Kidney (tissue), 13 donors: ENCODE measurements at regions not wholly inside any gene's neighbourhood (a gene's known extent, or its start where the extent isn't known, plus 50 kb on each side); places are given as distances from the start of the nearest gene placed in this dataset.

Source experiments
- DNase-seq, 5 donors: peaks; one replicate each; pipeline ENCODE4 v3.0.0-alpha.2; 2013 to 2020
- FAIRE-seq: peaks from 2 replicates; lab custom pipeline; 2012; peaks lifted over from hg19 to GRCh38; lab: Jason Lieb, UNC
- H3K27ac ChIP-seq, 2 donors: one replicate each; pipeline ENCODE4 v1.7.0; 2013; ENCODE audit warnings: low read depth in 2 of 2, low read length in 2 of 2, inconsistent platforms in 1 of 2
- H3K27me3 ChIP-seq: one replicate; pipeline ENCODE4 v1.7.1; 2013; ENCODE audit warnings: low read length, inconsistent platforms; ENCODE audit not compliant: control insufficient read depth, insufficient read depth
- H3K36me3 ChIP-seq, 3 donors: one replicate each; pipeline versions ENCODE4 v1.7.0 to v1.7.1; 2013; ENCODE audit warnings: low read length in 3 of 3, control low read depth in 1 of 3, inconsistent platforms in 1 of 3; ENCODE audit not compliant: insufficient read depth in 3 of 3, control insufficient read depth in 2 of 3
- H3K4me1 ChIP-seq, 3 donors: one replicate each; pipeline versions ENCODE4 v1.7.0 to v1.7.1; 2013; ENCODE audit warnings: low read length in 3 of 3, inconsistent platforms in 1 of 3, low read depth in 1 of 3; ENCODE audit not compliant: control insufficient read depth in 2 of 3, insufficient read depth in 2 of 3
- H3K4me3 ChIP-seq, 3 donors: one replicate each; pipeline versions ENCODE4 v1.7.0 to v1.8.1; 2013; ENCODE audit warnings: low read length in 3 of 3, control low read depth in 1 of 3, inconsistent platforms in 1 of 3
- H3K9ac ChIP-seq, 3 donors: one replicate each; pipeline versions ENCODE4 v1.7.0 to v1.7.1; 2013; ENCODE audit warnings: low read length in 3 of 3, control low read depth in 1 of 3, inconsistent platforms in 1 of 3
- H3K9me3 ChIP-seq, 3 donors: one replicate each; pipeline versions ENCODE4 v1.7.0 to v1.7.1; 2013; ENCODE audit warnings: low read length in 3 of 3, control low read depth in 1 of 3, inconsistent platforms in 1 of 3; ENCODE audit not compliant: control insufficient read depth in 2 of 3, insufficient read depth in 1 of 3
- CTCF ChIP-seq: IDR thresholded peaks from 3 replicates; pipeline ENCODE4 v1.5.1; 2012; ENCODE audit warnings: mild to moderate bottlenecking, moderate library complexity, borderline replicate concordance; ENCODE audit not compliant: insufficient read depth; ENCODE audit errors: extremely low read depth
- intact Hi-C: fragments of 100-400 bp; cut with DNase I; formaldehyde crosslinking; loops from one replicate; pipeline ENCODE4 v1.11.1; 2022
- donor health status: control.
- donor health status: control.
- donor health status: control.
- donor health status: control.
- donor health status: control.
- donor health status: DM: yes; HTN: yes; CAD: no.
- donor health status: Normal renal cell carcinoma (clear cell type).

DNA sequence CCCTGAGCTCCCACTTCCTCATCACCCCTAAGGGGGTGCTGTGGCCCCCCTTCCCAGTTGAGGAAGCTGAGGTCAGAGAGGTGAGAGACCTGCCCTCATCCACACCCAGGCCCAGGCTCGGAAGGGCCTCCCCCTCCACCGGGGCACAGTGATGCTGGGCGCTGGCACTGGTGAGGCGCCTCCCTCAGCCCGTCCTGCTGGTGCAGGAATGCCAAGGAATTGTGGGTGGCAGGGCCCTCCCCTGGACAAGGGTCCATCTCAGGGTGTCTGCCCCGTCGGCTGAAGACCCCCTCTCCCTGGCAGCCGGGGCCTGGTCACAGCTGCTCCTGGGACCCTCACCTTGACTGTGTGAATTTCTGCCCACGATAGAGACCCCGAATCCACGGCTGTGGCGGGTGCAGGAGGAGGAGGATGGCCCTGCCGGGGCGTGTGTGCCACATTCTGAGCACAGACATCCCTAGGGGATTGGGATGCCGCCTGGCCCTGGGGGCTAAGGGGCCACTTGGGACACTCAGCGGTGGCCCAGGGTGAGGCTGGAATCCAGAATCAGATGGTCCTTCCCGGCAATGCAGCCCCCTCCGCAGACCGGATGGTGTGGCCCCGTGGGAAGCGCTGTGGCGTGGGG lies 70.2 kb upstream of the GATA5 start:
- no peaks in the 10 kb centered on the region for H3K4me1 ChIP-seq
- DNase-seq (no peak), FAIRE-seq (no peak)
- no peaks in the 10 kb centered on the region for H3K9me3 ChIP-seq
- no peaks in the 10 kb centered on the region for H3K36me3 ChIP-seq
- no peak for TF ChIP-seq CTCF
- no peak overlapping the region for H3K4me3 ChIP-seq
- H3K27ac ChIP-seq: no peak overlapping the region
- no peak overlapping the region for H3K9ac ChIP-seq
- intact Hi-C loops: no loop called here
- H3K27me3 ChIP-seq: no peaks in the 10 kb centered on the region

DNA sequence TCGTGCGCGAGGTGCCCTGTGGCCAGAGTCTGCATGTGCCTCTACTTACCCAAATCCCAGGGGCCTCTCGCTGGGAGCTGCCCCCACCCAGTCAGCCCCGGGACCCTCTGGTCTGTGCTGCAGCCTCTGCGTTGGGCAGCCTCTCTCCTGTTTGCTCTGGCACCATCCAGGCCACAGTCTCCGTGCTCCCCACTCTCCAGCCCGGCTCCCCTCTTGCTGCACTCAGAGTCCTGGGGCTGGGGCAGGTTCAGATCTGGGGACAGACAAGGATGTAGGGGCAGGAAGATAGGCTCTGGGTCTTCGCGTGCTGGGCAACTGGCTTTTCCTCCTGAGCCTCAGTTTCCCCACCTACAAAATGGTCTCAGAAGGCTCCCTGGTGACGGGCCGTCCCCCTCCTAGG lies 70.8 kb upstream of the GATA5 start:
- no peak overlapping the region for H3K4me3 ChIP-seq
- no peaks in the 10 kb centered on the region for H3K4me1 ChIP-seq
- intact Hi-C loops: no loop called here
- no peak overlapping the region for H3K9ac ChIP-seq
- no peaks in the 10 kb centered on the region for H3K36me3 ChIP-seq
- H3K9me3 ChIP-seq: no peaks in the 10 kb centered on the region
- DNase-seq (no peak), FAIRE-seq (no peak)
- no peaks in the 10 kb centered on the region for H3K27me3 ChIP-seq
- no peak overlapping the region for H3K27ac ChIP-seq
- no peak for TF ChIP-seq CTCF

DNA sequence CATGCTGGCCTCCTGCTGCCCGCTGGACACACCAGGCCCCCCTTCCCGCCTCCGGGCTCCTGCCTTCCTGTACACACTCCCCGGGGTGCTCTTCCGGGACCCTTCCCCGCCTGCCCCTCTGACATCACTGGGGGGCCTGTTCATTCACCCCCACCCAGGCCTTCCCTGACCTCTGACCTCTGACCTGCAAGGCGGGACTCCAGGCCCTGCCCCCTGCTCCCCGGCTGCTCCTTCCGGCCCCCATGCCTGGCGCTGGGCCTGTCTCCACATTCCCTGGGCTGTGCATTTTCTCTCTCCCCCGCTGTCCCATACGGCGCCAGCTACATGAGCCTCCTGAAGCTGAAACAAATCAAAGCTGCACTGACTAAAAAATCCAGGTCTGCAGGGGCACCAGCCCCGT lies 71.6 kb upstream of the GATA5 start:
- no peak for TF ChIP-seq CTCF
- no peaks in the 10 kb centered on the region for H3K9me3 ChIP-seq
- DNase-seq: no peak
- intact Hi-C loops: no loop called here
- no peaks in the 10 kb centered on the region for H3K4me1 ChIP-seq
- no peak overlapping the region for H3K27ac ChIP-seq
- no peak overlapping the region for H3K9ac ChIP-seq
- H3K36me3 ChIP-seq: no peaks in the 10 kb centered on the region
- no peak overlapping the region for H3K4me3 ChIP-seq
- peaks cover 4% of the 10 kb centered on the region for H3K27me3 ChIP-seq
- FAIRE-seq: no peak

GRCh38 chr20:62548471-62548870 lies 72.7 kb upstream of the GATA5 start:
- no peak overlapping the region for H3K4me3 ChIP-seq
- intact Hi-C loops: no loop called here
- no peaks in the 10 kb centered on the region for H3K4me1 ChIP-seq
- no peak overlapping the region for H3K27ac ChIP-seq
- no peak for TF ChIP-seq CTCF
- H3K9ac ChIP-seq: no peak overlapping the region
- FAIRE-seq (no peak), DNase-seq (peak in 1 of 5 donors; percentile 35)
- H3K9me3 ChIP-seq: no peaks in the 10 kb centered on the region
- H3K27me3 ChIP-seq: peaks cover 4% of the 10 kb centered on the region
- H3K36me3 ChIP-seq: no peaks in the 10 kb centered on the region
